IPS-NIHi7 (cell line): ENCODE measurements at regions not wholly inside any gene's neighbourhood (a gene's known extent, or its start where the extent isn't known, plus 50 kb on each side); places are given as distances from the start of the nearest gene placed in this dataset.

Experiments
- DNase-seq: peaks from one replicate; pipeline ENCODE4 v3.0.0; 2012; ENCODE audit warnings: mixed read lengths; ENCODE audit errors: extremely low spot score

GRCh38 chr14:98368221-98368620, 903.8 kb downstream of the BCL11B start:
- no peak for DNase-seq

- DNase-seq: no peak
Measured at GRCh38 chr14:98368916-98369315, 903.1 kb downstream of the BCL11B start.

GRCh38 chr14:98369344-98369743, 902.7 kb downstream of the BCL11B start:
- DNase-seq: no peak

- DNase-seq: no peak
Measured at GRCh38 chr14:98370352-98370751, 901.6 kb downstream of the BCL11B start.

GRCh38 chr14:98371141-98371540, 900.9 kb downstream of the BCL11B start:
- DNase-seq: no peak

GRCh38 chr14:98374136-98374535, 897.9 kb downstream of the BCL11B start:
- DNase-seq: no peak

- no peak for DNase-seq
Measured at GRCh38 chr14:98375566-98375965, 896.4 kb downstream of the BCL11B start.

- no peak for DNase-seq
Measured at GRCh38 chr14:98379830-98380229, 892.2 kb downstream of the BCL11B start.

- no peak for DNase-seq
Measured at GRCh38 chr14:98382662-98383061, 889.3 kb downstream of the BCL11B start.

GRCh38 chr14:98385851-98386250, 886.1 kb downstream of the BCL11B start:
- no peak for DNase-seq

- DNase-seq: no peak
Measured at GRCh38 chr14:98391061-98391460, 880.9 kb downstream of the BCL11B start.

GRCh38 chr14:98393527-98393926, 878.5 kb downstream of the BCL11B start:
- DNase-seq: no peak

- DNase-seq: no peak
Measured at GRCh38 chr14:98404811-98405210, 867.2 kb downstream of the BCL11B start.

- DNase-seq: no peak
Measured at GRCh38 chr14:98408024-98408555, 863.9 kb downstream of the BCL11B start.

- DNase-seq: no peak
Measured at GRCh38 chr14:98408713-98409112, 863.3 kb downstream of the BCL11B start.

GRCh38 chr14:98411154-98411553, 860.8 kb downstream of the BCL11B start:
- DNase-seq: no peak

GRCh38 chr14:98412431-98412830, 859.6 kb downstream of the BCL11B start:
- no peak for DNase-seq

GRCh38 chr14:98415766-98416165, 856.2 kb downstream of the BCL11B start:
- DNase-seq: no peak

- no peak for DNase-seq
Measured at GRCh38 chr14:98417001-98417400, 855.0 kb downstream of the BCL11B start.

- DNase-seq: no peak
Measured at GRCh38 chr14:98428483-98428994, 843.5 kb downstream of the BCL11B start.

- DNase-seq: no peak
Measured at GRCh38 chr14:98433436-98433835, 838.6 kb downstream of the BCL11B start.

- DNase-seq: no peak
Measured at GRCh38 chr14:98437113-98437512, 834.9 kb downstream of the BCL11B start.

GRCh38 chr14:98444077-98444476, 827.9 kb downstream of the BCL11B start:
- no peak for DNase-seq

- peak; percentile 20 for DNase-seq
Measured at GRCh38 chr14:98445718-98446117, 826.3 kb downstream of the BCL11B start.
